ENCODE measurements at regions not wholly inside any gene's neighbourhood (a gene's known extent, or its start where the extent isn't known, plus 50 kb on each side); places are given as distances from the start of the nearest gene placed in this dataset.
"Not testable (repeated sequence)": the region's sequence is repeated elsewhere in the genome, so short reads cannot be mapped to it uniquely, and the experiment has no call there.

- in situ Hi-C loops (cut with HindIII; ENCODE audit: low pct_unique_long_range_greater_than_20kb, low sequenced_read_pairs), result no loop called here
- DNase-seq (ENCODE audit: low read depth, low spot score), result no peak
Observed at GRCh38 chr2:173715441-173715840, 249.7 kb downstream of the SP3 start.

- DNase-seq (ENCODE audit: low read depth, low spot score), result no peak
- in situ Hi-C loops (cut with HindIII; ENCODE audit: low pct_unique_long_range_greater_than_20kb, low sequenced_read_pairs), result no loop called here
Observed at GRCh38 chr2:173716458-173717052, 248.6 kb downstream of the SP3 start.

- DNase-seq (ENCODE audit: low read depth, low spot score), result no peak
- in situ Hi-C loops (cut with HindIII; ENCODE audit: low pct_unique_long_range_greater_than_20kb, low sequenced_read_pairs), result no loop called here
Observed at GRCh38 chr2:173719471-173719870, 245.7 kb downstream of the SP3 start.

GRCh38 chr2:173720306-173720705 is 244.9 kb downstream of the SP3 start:
- DNase-seq (ENCODE audit: low read depth, low spot score), result peak; percentile 2
- in situ Hi-C loops (cut with HindIII; ENCODE audit: low pct_unique_long_range_greater_than_20kb, low sequenced_read_pairs), result no loop called here

GRCh38 chr2:173734797-173735196 is 230.4 kb downstream of the SP3 start:
- no peak for DNase-seq (ENCODE audit: low read depth, low spot score)
- in situ Hi-C loops (cut with HindIII; ENCODE audit: low pct_unique_long_range_greater_than_20kb, low sequenced_read_pairs), result no loop called here

- in situ Hi-C loops (cut with HindIII; ENCODE audit: low pct_unique_long_range_greater_than_20kb, low sequenced_read_pairs); DNase-seq (ENCODE audit: low read depth, low spot score): not testable (repeated sequence)
Observed at GRCh38 chr2:173737954-173738575, 227.1 kb downstream of the SP3 start.

- in situ Hi-C loops (cut with HindIII; ENCODE audit: low pct_unique_long_range_greater_than_20kb, low sequenced_read_pairs), result no loop called here
Observed at GRCh38 chr2:173739006-173739405, 226.2 kb downstream of the SP3 start.

GRCh38 chr2:173740639-173741038 is 224.5 kb downstream of the SP3 start:
- no peak for DNase-seq (ENCODE audit: low read depth, low spot score)
- in situ Hi-C loops (cut with HindIII; ENCODE audit: low pct_unique_long_range_greater_than_20kb, low sequenced_read_pairs), result no loop called here

More at GRCh38 chr2:173739006-173739405, 226.2 kb downstream of the SP3 start:
- no peak for DNase-seq (ENCODE audit: low read depth, low spot score)

GRCh38 chr2:173741759-173742158 is 223.4 kb downstream of the SP3 start:
- DNase-seq (ENCODE audit: low read depth, low spot score), result no peak

GRCh38 chr2:173747035-173747434 is 218.1 kb downstream of the SP3 start:
- in situ Hi-C loops (cut with HindIII; ENCODE audit: low pct_unique_long_range_greater_than_20kb, low sequenced_read_pairs), result no loop called here
- DNase-seq (ENCODE audit: low read depth, low spot score), result no peak

More at GRCh38 chr2:173741759-173742158, 223.4 kb downstream of the SP3 start:
- in situ Hi-C loops (cut with HindIII; ENCODE audit: low pct_unique_long_range_greater_than_20kb, low sequenced_read_pairs), result no loop called here

GRCh38 chr2:173749315-173749714 is 215.9 kb downstream of the SP3 start:
- in situ Hi-C loops (cut with HindIII; ENCODE audit: low pct_unique_long_range_greater_than_20kb, low sequenced_read_pairs), result no loop called here
- DNase-seq (ENCODE audit: low read depth, low spot score), result peak; percentile 39

GRCh38 chr2:173750353-173750801 is 214.8 kb downstream of the SP3 start:
- no peak for DNase-seq (ENCODE audit: low read depth, low spot score)
- in situ Hi-C loops (cut with HindIII; ENCODE audit: low pct_unique_long_range_greater_than_20kb, low sequenced_read_pairs), result no loop called here

GRCh38 chr2:173750831-173751230 is 214.3 kb downstream of the SP3 start:
- no peak for DNase-seq (ENCODE audit: low read depth, low spot score)
- in situ Hi-C loops (cut with HindIII; ENCODE audit: low pct_unique_long_range_greater_than_20kb, low sequenced_read_pairs), result no loop called here

- no peak for DNase-seq (ENCODE audit: low read depth, low spot score)
- in situ Hi-C loops (cut with HindIII; ENCODE audit: low pct_unique_long_range_greater_than_20kb, low sequenced_read_pairs), result no loop called here
Observed at GRCh38 chr2:173751245-173751975, 213.8 kb downstream of the SP3 start.

- in situ Hi-C loops (cut with HindIII; ENCODE audit: low pct_unique_long_range_greater_than_20kb, low sequenced_read_pairs), result no loop called here
Observed at GRCh38 chr2:173752152-173752551, 213.0 kb downstream of the SP3 start.

GRCh38 chr2:173753441-173753840 is 211.7 kb downstream of the SP3 start:
- no peak for DNase-seq (ENCODE audit: low read depth, low spot score)
- in situ Hi-C loops (cut with HindIII; ENCODE audit: low pct_unique_long_range_greater_than_20kb, low sequenced_read_pairs), result no loop called here

More at GRCh38 chr2:173752152-173752551, 213.0 kb downstream of the SP3 start:
- DNase-seq (ENCODE audit: low read depth, low spot score), result peak; percentile 42

GRCh38 chr2:173754165-173754564 is 211.0 kb downstream of the SP3 start:
- in situ Hi-C loops (cut with HindIII; ENCODE audit: low pct_unique_long_range_greater_than_20kb, low sequenced_read_pairs), result no loop called here
- no peak for DNase-seq (ENCODE audit: low read depth, low spot score)

- no peak for DNase-seq (ENCODE audit: low read depth, low spot score)
- in situ Hi-C loops (cut with HindIII; ENCODE audit: low pct_unique_long_range_greater_than_20kb, low sequenced_read_pairs), result no loop called here
Observed at GRCh38 chr2:173754837-173755236, 210.3 kb downstream of the SP3 start.

- in situ Hi-C loops (cut with HindIII; ENCODE audit: low pct_unique_long_range_greater_than_20kb, low sequenced_read_pairs), result no loop called here
- no peak for DNase-seq (ENCODE audit: low read depth, low spot score)
Observed at GRCh38 chr2:173755798-173756197, 209.4 kb downstream of the SP3 start.
